ENCODE measurements at regions not wholly inside any gene's neighbourhood (a gene's known extent, or its start where the extent isn't known, plus 50 kb on each side); places are given as distances from the start of the nearest gene placed in this dataset.

- H3K4me1 ChIP-seq (ENCODE audit: insufficient read depth, low read length, severe bottlenecking) = no peaks in the 10 kb centered on the region
- no peak overlapping the region for H3K9ac ChIP-seq (ENCODE audit: low read length)
- no peak overlapping the region for H3K4me3 ChIP-seq (ENCODE audit: low read depth, low read length, poor library complexity, severe bottlenecking)
- no peaks in the 10 kb centered on the region for H4K20me1 ChIP-seq (ENCODE audit: insufficient read depth, low read length)
- no peak overlapping the region for H3K4me2 ChIP-seq (ENCODE audit: low read length)
- H3K27ac ChIP-seq (ENCODE audit: low read depth, low read length, poor library complexity, severe bottlenecking) = no peak overlapping the region
- no peak for TF ChIP-seq CTCF (IDR thresholded peaks at IDR 0.05; ENCODE audit: low read length)
- no peak for TF ChIP-seq EZH2 (IDR thresholded peaks at IDR 0.05; ENCODE audit: borderline replicate concordance, low read length)
- no peaks in the 10 kb centered on the region for H3K36me3 ChIP-seq (ENCODE audit: insufficient read depth, low read length)
- no peaks in the 10 kb centered on the region for H3K27me3 ChIP-seq (ENCODE audit: insufficient read depth, low read length)
- no peaks in the 10 kb centered on the region for H3K9me3 ChIP-seq (ENCODE audit: low read length)
- H3F3A ChIP-seq (ENCODE audit: insufficient read depth, low read length) = no peaks in the 10 kb centered on the region
- no peaks in the 10 kb centered on the region for H3K9me2 ChIP-seq (ENCODE audit: low read depth, low read length)
- H2AFZ ChIP-seq (ENCODE audit: low read length) = no peak overlapping the region
- H3K79me2 ChIP-seq (ENCODE audit: insufficient read depth, low read length) = no peaks in the 10 kb centered on the region
These were observed 220.3 kb downstream of the POU4F1 start for GRCh38 chr13:78383071-78383484.

- no peak overlapping the region for H3K27ac ChIP-seq (ENCODE audit: low read depth, low read length, poor library complexity, severe bottlenecking)
- no peaks in the 10 kb centered on the region for H3K27me3 ChIP-seq (ENCODE audit: insufficient read depth, low read length)
- TF ChIP-seq EZH2 (IDR thresholded peaks at IDR 0.05; ENCODE audit: borderline replicate concordance, low read length) (no peak), CTCF (IDR thresholded peaks at IDR 0.05; ENCODE audit: low read length) (no peak)
- no peaks in the 10 kb centered on the region for H3K36me3 ChIP-seq (ENCODE audit: insufficient read depth, low read length)
- H3K4me2 ChIP-seq (ENCODE audit: low read length) = no peak overlapping the region
- no peaks in the 10 kb centered on the region for H3K4me1 ChIP-seq (ENCODE audit: insufficient read depth, low read length, severe bottlenecking)
- no peak overlapping the region for H3K9ac ChIP-seq (ENCODE audit: low read length)
- no peak overlapping the region for H2AFZ ChIP-seq (ENCODE audit: low read length)
- no peak overlapping the region for H3K4me3 ChIP-seq (ENCODE audit: low read depth, low read length, poor library complexity, severe bottlenecking)
- no peaks in the 10 kb centered on the region for H4K20me1 ChIP-seq (ENCODE audit: insufficient read depth, low read length)
- H3K79me2 ChIP-seq (ENCODE audit: insufficient read depth, low read length) = no peaks in the 10 kb centered on the region
- no peaks in the 10 kb centered on the region for H3K9me2 ChIP-seq (ENCODE audit: low read depth, low read length)
- H3K9me3 ChIP-seq (ENCODE audit: low read length) = no peaks in the 10 kb centered on the region
- no peaks in the 10 kb centered on the region for H3F3A ChIP-seq (ENCODE audit: insufficient read depth, low read length)
These were observed 220.9 kb downstream of the POU4F1 start for GRCh38 chr13:78382491-78382890.

GRCh38 chr13:78376822-78377221, 226.5 kb downstream of the POU4F1 start:
- H3K4me2 ChIP-seq (ENCODE audit: low read length) = no peak overlapping the region
- H3K4me1 ChIP-seq (ENCODE audit: insufficient read depth, low read length, severe bottlenecking) = no peaks in the 10 kb centered on the region
- no peak overlapping the region for H3K9ac ChIP-seq (ENCODE audit: low read length)
- no peak for TF ChIP-seq CTCF (IDR thresholded peaks at IDR 0.05; ENCODE audit: low read length)
- no peak for TF ChIP-seq EZH2 (IDR thresholded peaks at IDR 0.05; ENCODE audit: borderline replicate concordance, low read length)
- H3K9me3 ChIP-seq (ENCODE audit: low read length) = no peaks in the 10 kb centered on the region
- no peaks in the 10 kb centered on the region for H4K20me1 ChIP-seq (ENCODE audit: insufficient read depth, low read length)
- H3F3A ChIP-seq (ENCODE audit: insufficient read depth, low read length) = no peaks in the 10 kb centered on the region
- H3K79me2 ChIP-seq (ENCODE audit: insufficient read depth, low read length) = no peaks in the 10 kb centered on the region
- no peaks in the 10 kb centered on the region for H3K36me3 ChIP-seq (ENCODE audit: insufficient read depth, low read length)
- H2AFZ ChIP-seq (ENCODE audit: low read length) = no peak overlapping the region
- no peak overlapping the region for H3K27ac ChIP-seq (ENCODE audit: low read depth, low read length, poor library complexity, severe bottlenecking)
- H3K4me3 ChIP-seq (ENCODE audit: low read depth, low read length, poor library complexity, severe bottlenecking) = no peak overlapping the region
- H3K27me3 ChIP-seq (ENCODE audit: insufficient read depth, low read length) = no peaks in the 10 kb centered on the region
- no peaks in the 10 kb centered on the region for H3K9me2 ChIP-seq (ENCODE audit: low read depth, low read length)

Measured in OCI-LY1 (cell line).